ENCODE measurements at regions not wholly inside any gene's neighbourhood (a gene's known extent, or its start where the extent isn't known, plus 50 kb on each side); places are given as distances from the start of the nearest gene placed in this dataset.

GRCh38 chr4:89469930-89470375 is 162.4 kb upstream of the GPRIN3 start:
- no peaks in the 10 kb centered on the region for H3K9me3 Mint-ChIP-seq
- H3K4me1 Mint-ChIP-seq, result peaks cover 23% of the 10 kb centered on the region
- H3K4me3 Mint-ChIP-seq, result peak overlapping the region; percentile 45
- H3K36me3 Mint-ChIP-seq, result no peaks in the 10 kb centered on the region
- DNase-seq (ENCODE audit: low spot score in 2 of 2), result peak in 1 of 2 donors; percentile 10
- peak overlapping the region; percentile 55 for H3K27ac Mint-ChIP-seq
- peak; percentile 98 for ATAC-seq

- H3K4me3 Mint-ChIP-seq, result peak overlapping the region; percentile 45
- DNase-seq (ENCODE audit: low spot score in 2 of 2) (no peak), ATAC-seq (no peak)
- peak overlapping the region; percentile 55 for H3K27ac Mint-ChIP-seq
- no peaks in the 10 kb centered on the region for H3K9me3 Mint-ChIP-seq
- no peaks in the 10 kb centered on the region for H3K36me3 Mint-ChIP-seq
- H3K4me1 Mint-ChIP-seq, result peaks cover 23% of the 10 kb centered on the region
Measured at GRCh38 chr4:89469516-89469915, 161.9 kb upstream of the GPRIN3 start.

GRCh38 chr4:89468602-89469001 is 161.0 kb upstream of the GPRIN3 start:
- no peak for DNase-seq (ENCODE audit: low spot score in 2 of 2)
- H3K27ac Mint-ChIP-seq, result no peak overlapping the region
- H3K9me3 Mint-ChIP-seq, result no peaks in the 10 kb centered on the region
- H3K4me3 Mint-ChIP-seq, result no peak overlapping the region
- no peak for ATAC-seq
- peaks cover 23% of the 10 kb centered on the region for H3K4me1 Mint-ChIP-seq
- no peaks in the 10 kb centered on the region for H3K36me3 Mint-ChIP-seq

- Mint-ChIP-seq H3K9me3 (no peaks in the 10 kb centered on the region), H3K36me3 (no peaks in the 10 kb centered on the region)
Measured at GRCh38 chr4:89463341-89463740, 155.7 kb upstream of the GPRIN3 start.

GRCh38 chr4:89447543-89447942 is 139.9 kb upstream of the GPRIN3 start:
- H3K4me3 Mint-ChIP-seq, result no peak overlapping the region
- no peak for DNase-seq (ENCODE audit: low spot score in 2 of 2)
- H3K27ac Mint-ChIP-seq, result no peak overlapping the region
- no peaks in the 10 kb centered on the region for H3K4me1 Mint-ChIP-seq
- no peaks in the 10 kb centered on the region for H3K36me3 Mint-ChIP-seq
- no peak for ATAC-seq
- H3K9me3 Mint-ChIP-seq, result peaks cover 10% of the 10 kb centered on the region

More at GRCh38 chr4:89463341-89463740, 155.7 kb upstream of the GPRIN3 start:
- DNase-seq (ENCODE audit: low spot score in 2 of 2), result no peak
- Mint-ChIP-seq H3K4me3 (no peak overlapping the region), H3K27ac (no peak overlapping the region), H3K4me1 (no peaks in the 10 kb centered on the region)
- no peak for ATAC-seq

GRCh38 chr4:89446193-89446592 is 138.6 kb upstream of the GPRIN3 start:
- no peak for ATAC-seq
- Mint-ChIP-seq H3K9me3 (peaks cover 10% of the 10 kb centered on the region), H3K4me1 (no peaks in the 10 kb centered on the region)

GRCh38 chr4:89439533-89439932 is 131.9 kb upstream of the GPRIN3 start:
- Mint-ChIP-seq H3K36me3 (no peaks in the 10 kb centered on the region), H3K27ac (no peak overlapping the region), H3K4me1 (peaks cover 11% of the 10 kb centered on the region), H3K9me3 (no peaks in the 10 kb centered on the region), H3K4me3 (no peak overlapping the region)
- DNase-seq (ENCODE audit: low spot score in 2 of 2) (no peak), ATAC-seq (no peak)

More at GRCh38 chr4:89446193-89446592, 138.6 kb upstream of the GPRIN3 start:
- H3K4me3 Mint-ChIP-seq, result no peak overlapping the region
- DNase-seq (ENCODE audit: low spot score in 2 of 2), result no peak
- no peaks in the 10 kb centered on the region for H3K36me3 Mint-ChIP-seq
- H3K27ac Mint-ChIP-seq, result no peak overlapping the region

- DNase-seq (ENCODE audit: low spot score in 2 of 2), result peak; percentile 10 to 69
- Mint-ChIP-seq H3K27ac (peak overlapping the region; percentile 88), H3K4me3 (peak overlapping the region; percentile 11), H3K36me3 (no peaks in the 10 kb centered on the region), H3K4me1 (peaks cover 18% of the 10 kb centered on the region), H3K9me3 (no peaks in the 10 kb centered on the region)
- ATAC-seq, result peak; percentile 79
Measured at GRCh38 chr4:89438102-89438831, 130.7 kb upstream of the GPRIN3 start.

GRCh38 chr4:89434364-89434988 is 126.9 kb upstream of the GPRIN3 start:
- Mint-ChIP-seq H3K4me1 (peaks cover 20% of the 10 kb centered on the region), H3K36me3 (no peaks in the 10 kb centered on the region), H3K4me3 (no peak overlapping the region), H3K27ac (no peak overlapping the region), H3K9me3 (no peaks in the 10 kb centered on the region)
- ATAC-seq, result peak; percentile 70
- DNase-seq (ENCODE audit: low spot score in 2 of 2), result no peak

- Mint-ChIP-seq H3K4me3 (no peak overlapping the region), H3K36me3 (no peaks in the 10 kb centered on the region), H3K27ac (no peak overlapping the region), H3K9me3 (no peaks in the 10 kb centered on the region), H3K4me1 (no peaks in the 10 kb centered on the region)
- DNase-seq (ENCODE audit: low spot score in 2 of 2) (no peak), ATAC-seq (no peak)
Measured at GRCh38 chr4:89427782-89428181, 120.2 kb upstream of the GPRIN3 start.

GRCh38 chr4:89425023-89425422 is 117.4 kb upstream of the GPRIN3 start:
- Mint-ChIP-seq H3K27ac (no peak overlapping the region), H3K9me3 (no peaks in the 10 kb centered on the region), H3K36me3 (no peaks in the 10 kb centered on the region), H3K4me3 (no peak overlapping the region), H3K4me1 (no peaks in the 10 kb centered on the region)
- no peak for DNase-seq (ENCODE audit: low spot score in 2 of 2)
- ATAC-seq, result no peak

- no peak for ATAC-seq
- no peak overlapping the region for H3K4me3 Mint-ChIP-seq
- no peaks in the 10 kb centered on the region for H3K36me3 Mint-ChIP-seq
- H3K27ac Mint-ChIP-seq, result no peak overlapping the region
- H3K4me1 Mint-ChIP-seq, result no peaks in the 10 kb centered on the region
- DNase-seq (ENCODE audit: low spot score in 2 of 2), result no peak
- no peaks in the 10 kb centered on the region for H3K9me3 Mint-ChIP-seq
Measured at GRCh38 chr4:89422441-89422990, 114.9 kb upstream of the GPRIN3 start.

GRCh38 chr4:89420507-89420906 is 112.9 kb upstream of the GPRIN3 start:
- no peak overlapping the region for H3K27ac Mint-ChIP-seq
- ATAC-seq, result no peak

GRCh38 chr4:89419111-89419695 is 111.6 kb upstream of the GPRIN3 start:
- Mint-ChIP-seq H3K4me1 (no peaks in the 10 kb centered on the region), H3K4me3 (no peak overlapping the region), H3K9me3 (no peaks in the 10 kb centered on the region), H3K36me3 (no peaks in the 10 kb centered on the region), H3K27ac (no peak overlapping the region)
- ATAC-seq, result no peak
- DNase-seq (ENCODE audit: low spot score in 2 of 2), result no peak

More at GRCh38 chr4:89420507-89420906, 112.9 kb upstream of the GPRIN3 start:
- no peak overlapping the region for H3K4me3 Mint-ChIP-seq
- no peaks in the 10 kb centered on the region for H3K36me3 Mint-ChIP-seq
- no peaks in the 10 kb centered on the region for H3K4me1 Mint-ChIP-seq
- H3K9me3 Mint-ChIP-seq, result no peaks in the 10 kb centered on the region
- no peak for DNase-seq (ENCODE audit: low spot score in 2 of 2)

- H3K36me3 Mint-ChIP-seq, result no peaks in the 10 kb centered on the region
- no peak overlapping the region for H3K27ac Mint-ChIP-seq
- H3K4me1 Mint-ChIP-seq, result no peaks in the 10 kb centered on the region
- no peak overlapping the region for H3K4me3 Mint-ChIP-seq
- no peak for ATAC-seq
- DNase-seq (ENCODE audit: low spot score in 2 of 2), result no peak
- no peaks in the 10 kb centered on the region for H3K9me3 Mint-ChIP-seq
Measured at GRCh38 chr4:89416960-89417359, 109.4 kb upstream of the GPRIN3 start.

All from stimulated activated effector memory CD8-positive, alpha-beta T cell treated with anti-CD3 and anti-CD28 coated beads, Interleukin-12 subunit alpha, Interleukin-12 subunit beta, amount 100 ng/mL, for 72 hours (primary cell).